ENCODE measurements at regions not wholly inside any gene's neighbourhood (a gene's known extent, or its start where the extent isn't known, plus 50 kb on each side); places are given as distances from the start of the nearest gene placed in this dataset.

DNA sequence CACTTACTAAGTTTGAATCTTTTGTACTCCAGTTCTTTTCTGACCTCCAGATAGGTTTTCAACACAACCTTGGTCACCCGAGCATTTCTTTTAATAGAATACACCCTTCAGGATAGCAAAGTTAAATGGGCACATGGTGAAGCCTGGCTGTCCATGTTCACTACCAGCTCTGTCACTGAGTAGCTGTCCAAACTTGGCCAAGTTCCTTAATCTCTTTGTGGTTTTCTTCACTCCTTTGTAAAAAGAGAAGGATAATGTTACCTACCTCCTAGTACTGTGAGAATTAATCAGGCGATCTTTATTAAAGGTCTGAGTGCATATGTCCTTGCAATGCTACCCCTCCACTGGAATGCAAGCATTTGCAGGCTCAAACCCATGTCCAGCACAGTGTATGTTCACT is 128.1 kb upstream of the PTPRZ1 start:
- no peak for TF ChIP-seq CTCF (IDR thresholded peaks at IDR 0.05)
- TF ChIP-seq POLR2A (IDR thresholded peaks at IDR 0.05) = no peak
